A549 (cell line): ENCODE measurements at regions not wholly inside any gene's neighbourhood (a gene's known extent, or its start where the extent isn't known, plus 50 kb on each side); places are given as distances from the start of the nearest gene placed in this dataset.

Source experiments
- ATAC-seq, 2 experiments: fragments of 200-7000 bp in 1 of 2; fragments of >200 bp in 1 of 2; cut with Nextera tagmentation in 1 of 2; cut with Tn5 transposase in 1 of 2; 3 replicates each; pipeline versions ENCODE4 v1.8.0 to v1.9.1; 2018 to 2020; ENCODE audit warnings: mild to moderate bottlenecking in 1 of 2, moderate library complexity in 1 of 2
- CTCF ChIA-PET: fragments of 300-600 bp; sonication (Branson Sonifier 250); formaldehyde crosslinking; extraction: SDS; loops from one replicate; lab custom pipeline; 2021; ENCODE audit warnings: antibody characterized with exemption, inconsistent platforms; lab: Yijun Ruan, JAX
- POLR2A ChIA-PET: fragments of 350-600 bp; formaldehyde crosslinking; extraction: SDS; loops from one replicate; lab custom pipeline; 2021; ENCODE audit warnings: antibody characterized with exemption, inconsistent platforms; lab: Yijun Ruan, JAX
- DNase-seq, 2 experiments: peaks; one replicate each; pipeline versions ENCODE4 v3.0.0 to v3.0.0-alpha.2; 2011 to 2016; ENCODE audit warnings: low read depth in 1 of 2, low spot score in 1 of 2
- FAIRE-seq: peaks from 2 replicates; lab custom pipeline; 2011; peaks lifted over from hg19 to GRCh38; lab: Jason Lieb, UNC
- H3K27ac ChIP-seq, 2 experiments: fragments of >200 bp; sonication (Bioruptor Twin); formaldehyde crosslinking; 3 replicates each; pipeline ENCODE4 v1.5.1; 2016 to 2017
- H3K4me1 ChIP-seq: fragments of >200 bp; sonication (Bioruptor Twin); formaldehyde crosslinking; 3 replicates; pipeline ENCODE4 v1.6.1; 2016
- H3K4me2 ChIP-seq: fragments of >200 bp; sonication (Bioruptor Twin); formaldehyde crosslinking; 3 replicates; pipeline ENCODE4 v1.6.1; 2016
- H3K4me3 ChIP-seq: fragments of >200 bp; sonication (Bioruptor Twin); formaldehyde crosslinking; 3 replicates; pipeline ENCODE4 v1.5.1; 2016
- H3K9me3 ChIP-seq: fragments of >200 bp; sonication (Bioruptor Twin); formaldehyde crosslinking; 3 replicates; pipeline ENCODE4 v1.6.1; 2016
- BCL3 ChIP-seq: fragments of >200 bp; sonication (Bioruptor Twin); formaldehyde crosslinking; IDR thresholded peaks from 3 replicates; pipeline ENCODE4 v1.6.1; 2016
- CHD4 ChIP-seq: fragments of 200-600 bp; sonication (generic); IDR thresholded peaks from 2 replicates; pipeline ENCODE4 v1.6.1; 2016; ENCODE audit warnings: antibody characterized with exemption, mild to moderate bottlenecking, borderline replicate concordance
- E2F6 ChIP-seq: IDR thresholded peaks from 2 replicates; pipeline ENCODE4 v1.6.1; 2012; ENCODE audit warnings: low read depth, borderline replicate concordance
- ELK1 ChIP-seq: fragments of 150-350 bp; IDR thresholded peaks from 2 replicates; pipeline ENCODE4 v1.6.1; 2014; ENCODE audit warnings: low read depth, mild to moderate bottlenecking, low read length
- EP300 ChIP-seq, 2 experiments: fragments of >200 bp; sonication (Bioruptor Twin); formaldehyde crosslinking; IDR thresholded peaks; 2 replicates in 1 of 2; 3 replicates in 1 of 2; pipeline ENCODE4 v1.6.1; 2016 to 2017
- ESRRA ChIP-seq: fragments of 150-350 bp; IDR thresholded peaks from 2 replicates; pipeline ENCODE4 v1.6.1; 2014; ENCODE audit warnings: mild to moderate bottlenecking, low read length, borderline replicate concordance
- FOXS1 ChIP-seq: fragments of 250-450 bp; sonication (Bioruptor Pico); IDR thresholded peaks from 2 replicates; pipeline ENCODE4 v1.5.0; 2020; ENCODE audit warnings: mild to moderate bottlenecking, moderate library complexity
- HOXB5 ChIP-seq: fragments of 250-450 bp; sonication (Bioruptor Pico); IDR thresholded peaks from 2 replicates; pipeline ENCODE4 v1.5.0; 2020; ENCODE audit warnings: mild to moderate bottlenecking, moderate library complexity
- JUNB ChIP-seq: fragments of >200 bp; sonication (Bioruptor Twin); formaldehyde crosslinking; IDR thresholded peaks from 2 replicates; pipeline ENCODE4 v1.6.1; 2016
- MYC ChIP-seq: IDR thresholded peaks from 2 replicates; pipeline ENCODE4 v1.6.1; 2012; ENCODE audit warnings: mild to moderate bottlenecking, inconsistent platforms, low read length, improper control_type of control experiment, borderline replicate concordance
- POLR2A ChIP-seq: IDR thresholded peaks from 2 replicates; pipeline ENCODE4 v1.6.1; 2012; ENCODE audit warnings: mild to moderate bottlenecking, low read length
- POLR2AphosphoS2 ChIP-seq: conservative IDR thresholded peaks from 2 replicates; pipeline ENCODE4 v1.6.1; 2012; ENCODE audit warnings: low read length, improper control_type of control experiment, inconsistent platforms
- RAD21 ChIP-seq, 2 experiments: fragments of >200 bp in 1 of 2; sonication (Bioruptor Twin) in 1 of 2; formaldehyde crosslinking in 1 of 2; IDR thresholded peaks in 1 of 2; conservative IDR thresholded peaks in 1 of 2; 2 replicates in 1 of 2; 3 replicates in 1 of 2; pipeline ENCODE4 v1.6.1; 2012 to 2018; ENCODE audit warnings: inconsistent platforms in 1 of 2
- RARB ChIP-seq: fragments of 250-450 bp; sonication (Bioruptor Pico); IDR thresholded peaks from 2 replicates; pipeline ENCODE4 v1.8.0; 2021; ENCODE audit warnings: mild to moderate bottlenecking, moderate library complexity
- ZFP36 ChIP-seq: fragments of 450-650 bp; IDR thresholded peaks from 2 replicates; pipeline ENCODE4 v1.6.1; 2014; ENCODE audit warnings: borderline replicate concordance; ENCODE audit not compliant: partially characterized antibody
- ZNF302 ChIP-seq: fragments of 250-450 bp; sonication (Bioruptor Pico); IDR thresholded peaks from 2 replicates; pipeline ENCODE4 v1.9.0; 2021; ENCODE audit warnings: inconsistent platforms, mild to moderate bottlenecking, moderate library complexity
- WGBS: methylation state at CpG from one replicate; pipeline ENCODE4 v1.1.6; 2017; ENCODE audit errors: missing lambda C conversion rate; 5-methylcytosine and 5-hydroxymethylcytosine counted together

- ATAC-seq: no peak
Measured at GRCh38 chr2:222790932-222791331, 69.9 kb upstream of the ACSL3 start.

GRCh38 chr2:222792001-222792611 is 68.7 kb upstream of the ACSL3 start:
- WGBS: 86% methylated on average over 14 of the region's 14 CpGs

More at GRCh38 chr2:222790932-222791331, 69.9 kb upstream of the ACSL3 start:
- WGBS: 91% methylated on average over 6 of the region's 7 CpGs
- Histone ChIP-seq H3K4me1 (peaks cover 34% of the 10 kb centered on the region), H3K27ac (peak overlapping the region in 1 of 2 experiments; percentile 25; a peak in 1 of 6 replicates), H3K4me3 (no peak overlapping the region), H3K9me3 (no peaks in the 10 kb centered on the region), H3K4me2 (no peak overlapping the region)
- ChIA-PET POLR2A (no interaction called here), CTCF (no interaction called here)
- FAIRE-seq: no peak
- DNase-seq: no peak
- TF ChIP-seq ZNF302 (CRISPR knock-in tag) (no peak), JUNB (no peak), MYC (no peak), ZFP36 (no peak), CHD4 (no peak), ESRRA (no peak), POLR2A (no peak), HOXB5 (no peak), EP300 (IDR thresholded peaks at IDR 0.05) (no peak), POLR2AphosphoS2 (no peak), RAD21 (conservative IDR thresholded peaks at IDR 0.05 in 1 of 2, IDR thresholded peaks at IDR 0.05 in 1 of 2) (no peak), RARB (CRISPR knock-in tag) (no peak), BCL3 (no peak)

GRCh38 chr2:222794585-222795449 is 66.0 kb upstream of the ACSL3 start:
- no peak for TF ChIP-seq ELK1
- 71% methylated on average over 10 of the region's 10 CpGs for WGBS
- DNase-seq (no peak), ATAC-seq (no peak), FAIRE-seq (no peak)
- POLR2A ChIA-PET: no interaction called here
- CTCF ChIA-PET: interaction anchor here (0.9 to 4.0 kb wide), 4 partner anchors 68 to 141 kb away, joined by 3 to 24 read pairs (median 10); no protein-coding TSS in a partner anchor
- no peak overlapping the region for H3K4me3 ChIP-seq
- peaks cover 28% of the 10 kb centered on the region for H3K4me1 ChIP-seq
- peak overlapping the region; percentile 71; the same call in 1 of the 3 replicates for H3K4me2 ChIP-seq
- no peaks in the 10 kb centered on the region for H3K9me3 ChIP-seq
- peak overlapping the region; percentile 39 to 72; a peak in 3 of 6 replicates for H3K27ac ChIP-seq

More at GRCh38 chr2:222792001-222792611, 68.7 kb upstream of the ACSL3 start:
- POLR2A ChIA-PET: no interaction called here
- DNase-seq (no peak), ATAC-seq (no peak)
- TF ChIP-seq E2F6: no peak
- TF ChIP-seq RAD21 (conservative IDR thresholded peaks at IDR 0.05 in 1 of 2, IDR thresholded peaks at IDR 0.05 in 1 of 2): no peak
- no peak for TF ChIP-seq FOXS1 (CRISPR knock-in tag)
- TF ChIP-seq, all 56 proteins: peak for 0
- Histone ChIP-seq H3K4me2 (no peak overlapping the region), H3K4me3 (no peak overlapping the region), H3K27ac (peak overlapping the region; percentile 27 to 42; a peak in 2 of 6 replicates), H3K9me3 (no peaks in the 10 kb centered on the region), H3K4me1 (peaks cover 42% of the 10 kb centered on the region)
- no peak for FAIRE-seq
- CTCF ChIA-PET: interaction anchor here (0.7 to 1.4 kb wide), 2 partner anchors 84 to 123 kb away, joined by 3 read pairs; no protein-coding TSS in a partner anchor
